Ascending aorta (tissue), 2 donors: ENCODE measurements at regions not wholly inside any gene's neighbourhood (a gene's known extent, or its start where the extent isn't known, plus 50 kb on each side); places are given as distances from the start of the nearest gene placed in this dataset.
"Not testable (repeated sequence)": the region's sequence is repeated elsewhere in the genome, so short reads cannot be mapped to it uniquely, and the experiment has no call there.

ENCODE experiments used
- DNase-seq, 2 donors: peaks; one replicate each; pipeline ENCODE4 v3.0.0-alpha.2; 2019; ENCODE audit warnings: low spot score in 2 of 2
- H3K27ac ChIP-seq, 2 donors: fragments of 200-600 bp; sonication (generic); one replicate each; pipeline ENCODE4 v1.5.1; 2016 to 2017; ENCODE audit warnings: mild to moderate bottlenecking in 1 of 2
- H3K27me3 ChIP-seq: fragments of 200-600 bp; sonication (generic); one replicate; pipeline ENCODE4 v1.5.1; 2017
- H3K36me3 ChIP-seq, 2 donors: fragments of 200-600 bp; sonication (generic); one replicate each; pipeline ENCODE4 v1.5.1; 2016
- H3K4me1 ChIP-seq, 2 donors: fragments of 200-600 bp; sonication (generic); one replicate each; pipeline ENCODE4 v1.5.1; 2016 to 2017; ENCODE audit warnings: mild to moderate bottlenecking in 1 of 2
- H3K4me3 ChIP-seq, 2 donors: fragments of 200-600 bp; sonication (generic); one replicate each; pipeline ENCODE4 v1.5.1; 2016 to 2017; ENCODE audit warnings: mild to moderate bottlenecking in 1 of 2
- H3K9me3 ChIP-seq, 2 donors: fragments of 200-600 bp; sonication (generic); one replicate each; pipeline ENCODE4 v1.5.1; 2016
- intact Hi-C: fragments of 100-400 bp; cut with DNase I; formaldehyde crosslinking; loops from one replicate; pipeline ENCODE4 v1.15.1; 2023
- TF ChIP-seq, protein P1 (sequence below), 3 experiments: fragments of 200-600 bp in 2 of 3; fragments of 450-650 bp in 1 of 3; sonication (generic) in 2 of 3; IDR thresholded peaks; one replicate each; pipeline ENCODE4 v1.5.1; 2016 to 2019; ENCODE audit warnings: antibody characterized with exemption in 3 of 3, mild to moderate bottlenecking in 1 of 3, moderate library complexity in 1 of 3

DNA sequence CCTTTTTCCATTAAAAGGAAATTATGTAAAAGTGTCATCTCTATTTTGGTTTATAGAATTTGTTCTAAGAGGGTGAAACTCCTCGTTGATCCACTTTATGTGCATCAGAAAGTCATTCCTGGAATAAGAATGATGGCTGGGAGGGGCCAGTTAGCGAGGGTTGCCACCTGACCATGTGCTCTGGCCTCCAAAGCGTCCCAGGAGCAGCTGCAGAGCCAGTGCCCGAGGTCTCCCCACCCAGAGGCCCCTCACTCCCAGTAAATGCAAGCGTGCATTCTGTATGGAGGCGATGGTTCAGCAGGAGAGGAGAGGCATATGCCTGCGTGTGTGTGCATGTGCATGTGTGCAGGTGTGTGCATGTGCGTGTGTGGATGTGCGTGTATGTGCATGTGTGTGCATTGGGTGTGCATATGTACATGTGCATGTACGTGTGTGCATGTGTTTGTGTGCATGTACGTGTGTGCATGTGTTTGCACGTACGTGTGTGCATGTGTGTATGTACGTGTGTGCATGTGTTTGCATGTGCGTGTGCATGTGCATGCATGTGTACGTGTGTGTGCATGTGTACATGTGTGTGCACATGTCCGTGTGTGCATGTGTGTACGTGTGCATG lies 345.8 kb downstream of the TEX29 start:
- no peaks in the 10 kb centered on the region for H3K27me3 ChIP-seq
- H3K9me3 ChIP-seq = no peaks in the 10 kb centered on the region
- DNase-seq = no peak
- H3K4me1 ChIP-seq = no peaks in the 10 kb centered on the region
- no peak overlapping the region for H3K4me3 ChIP-seq
- intact Hi-C loops = no loop called here
- TF ChIP-seq, protein P1, sequence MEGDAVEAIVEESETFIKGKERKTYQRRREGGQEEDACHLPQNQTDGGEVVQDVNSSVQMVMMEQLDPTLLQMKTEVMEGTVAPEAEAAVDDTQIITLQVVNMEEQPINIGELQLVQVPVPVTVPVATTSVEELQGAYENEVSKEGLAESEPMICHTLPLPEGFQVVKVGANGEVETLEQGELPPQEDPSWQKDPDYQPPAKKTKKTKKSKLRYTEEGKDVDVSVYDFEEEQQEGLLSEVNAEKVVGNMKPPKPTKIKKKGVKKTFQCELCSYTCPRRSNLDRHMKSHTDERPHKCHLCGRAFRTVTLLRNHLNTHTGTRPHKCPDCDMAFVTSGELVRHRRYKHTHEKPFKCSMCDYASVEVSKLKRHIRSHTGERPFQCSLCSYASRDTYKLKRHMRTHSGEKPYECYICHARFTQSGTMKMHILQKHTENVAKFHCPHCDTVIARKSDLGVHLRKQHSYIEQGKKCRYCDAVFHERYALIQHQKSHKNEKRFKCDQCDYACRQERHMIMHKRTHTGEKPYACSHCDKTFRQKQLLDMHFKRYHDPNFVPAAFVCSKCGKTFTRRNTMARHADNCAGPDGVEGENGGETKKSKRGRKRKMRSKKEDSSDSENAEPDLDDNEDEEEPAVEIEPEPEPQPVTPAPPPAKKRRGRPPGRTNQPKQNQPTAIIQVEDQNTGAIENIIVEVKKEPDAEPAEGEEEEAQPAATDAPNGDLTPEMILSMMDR (IDR thresholded peaks at IDR 0.05) = no peak
- H3K27ac ChIP-seq = no peak overlapping the region
- H3K36me3 ChIP-seq = no peaks in the 10 kb centered on the region

DNA sequence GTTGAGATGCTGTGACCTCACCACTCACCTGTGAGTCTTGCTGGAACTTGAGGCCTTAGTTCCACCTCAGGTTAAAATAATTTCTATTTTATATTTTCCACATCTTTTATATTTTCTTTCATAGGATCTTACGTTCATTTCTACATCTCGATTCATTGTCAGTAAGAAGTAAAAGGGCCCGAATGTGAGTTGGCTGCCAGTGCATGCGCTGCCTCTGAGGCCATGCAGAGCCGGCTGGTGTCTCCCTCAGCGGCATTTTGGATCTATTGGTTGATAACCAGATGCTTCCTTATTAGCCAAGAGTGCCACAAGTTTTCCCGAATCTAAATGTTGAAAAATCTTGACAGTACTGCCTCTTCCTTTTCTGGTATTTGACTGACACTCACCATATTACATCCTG lies 347.3 kb downstream of the TEX29 start:
- TF ChIP-seq, protein P1 (IDR thresholded peaks at IDR 0.05) = no peak
- Histone ChIP-seq H3K4me1 (no peaks in the 10 kb centered on the region), H3K36me3 (no peaks in the 10 kb centered on the region), H3K27me3 (no peaks in the 10 kb centered on the region), H3K9me3 (no peaks in the 10 kb centered on the region), H3K27ac (no peak overlapping the region), H3K4me3 (no peak overlapping the region)
- no peak for DNase-seq
- intact Hi-C loops = no loop called here

DNA sequence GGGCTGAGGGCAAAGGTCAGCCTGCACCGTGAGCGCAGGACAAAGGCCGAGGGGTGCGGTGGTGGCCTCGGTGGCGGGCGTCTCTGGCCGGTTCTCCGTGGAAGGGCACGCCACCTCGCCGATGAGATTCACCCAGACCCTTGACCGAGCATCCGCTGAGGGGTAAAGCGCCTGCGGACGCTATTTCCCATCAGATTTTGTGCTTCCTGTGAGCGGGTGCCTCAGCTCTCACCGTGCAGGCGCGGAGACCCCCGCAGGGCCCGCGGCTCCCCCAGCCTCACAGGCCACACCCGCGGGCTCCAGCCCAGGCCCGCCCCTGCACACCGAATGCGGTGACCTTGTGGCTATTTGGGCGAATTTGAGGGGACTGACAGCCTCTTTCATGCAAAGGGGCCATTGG lies 348.0 kb downstream of the TEX29 start:
- no peak for DNase-seq
- TF ChIP-seq, protein P1 (IDR thresholded peaks at IDR 0.05) = no peak

DNA sequence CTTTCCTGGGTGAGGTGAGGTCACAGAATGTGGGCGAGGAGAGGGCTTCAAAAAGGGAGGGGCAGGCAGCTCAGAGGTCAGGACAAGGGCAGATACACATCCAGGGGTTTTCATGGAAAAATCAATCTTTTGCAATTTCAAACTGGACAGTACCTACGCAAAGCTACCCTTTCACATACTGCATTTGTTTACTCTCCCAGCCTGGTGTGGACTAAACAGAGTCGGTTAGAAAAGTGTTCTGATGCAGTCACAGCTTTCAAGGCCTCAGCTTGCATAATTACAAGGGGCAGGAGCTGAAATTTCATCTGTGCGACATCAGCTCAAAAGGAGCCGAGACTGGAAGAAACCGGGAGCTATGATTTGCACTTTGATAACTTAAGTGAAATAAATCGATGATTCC lies 351.8 kb downstream of the TEX29 start:
- DNase-seq, H3K36me3 ChIP-seq, H3K27ac ChIP-seq, H3K27me3 ChIP-seq, H3K4me3 ChIP-seq, H3K4me1 ChIP-seq, intact Hi-C loops, H3K9me3 ChIP-seq: not testable (repeated sequence)

More for the DNA sequence above, 348.0 kb downstream of the TEX29 start:
- intact Hi-C loops = no loop called here
- H3K27ac ChIP-seq = no peak overlapping the region
- H3K27me3 ChIP-seq = no peaks in the 10 kb centered on the region
- H3K9me3 ChIP-seq = no peaks in the 10 kb centered on the region
- H3K36me3 ChIP-seq = no peaks in the 10 kb centered on the region
- no peak overlapping the region for H3K4me3 ChIP-seq
- no peaks in the 10 kb centered on the region for H3K4me1 ChIP-seq

DNA sequence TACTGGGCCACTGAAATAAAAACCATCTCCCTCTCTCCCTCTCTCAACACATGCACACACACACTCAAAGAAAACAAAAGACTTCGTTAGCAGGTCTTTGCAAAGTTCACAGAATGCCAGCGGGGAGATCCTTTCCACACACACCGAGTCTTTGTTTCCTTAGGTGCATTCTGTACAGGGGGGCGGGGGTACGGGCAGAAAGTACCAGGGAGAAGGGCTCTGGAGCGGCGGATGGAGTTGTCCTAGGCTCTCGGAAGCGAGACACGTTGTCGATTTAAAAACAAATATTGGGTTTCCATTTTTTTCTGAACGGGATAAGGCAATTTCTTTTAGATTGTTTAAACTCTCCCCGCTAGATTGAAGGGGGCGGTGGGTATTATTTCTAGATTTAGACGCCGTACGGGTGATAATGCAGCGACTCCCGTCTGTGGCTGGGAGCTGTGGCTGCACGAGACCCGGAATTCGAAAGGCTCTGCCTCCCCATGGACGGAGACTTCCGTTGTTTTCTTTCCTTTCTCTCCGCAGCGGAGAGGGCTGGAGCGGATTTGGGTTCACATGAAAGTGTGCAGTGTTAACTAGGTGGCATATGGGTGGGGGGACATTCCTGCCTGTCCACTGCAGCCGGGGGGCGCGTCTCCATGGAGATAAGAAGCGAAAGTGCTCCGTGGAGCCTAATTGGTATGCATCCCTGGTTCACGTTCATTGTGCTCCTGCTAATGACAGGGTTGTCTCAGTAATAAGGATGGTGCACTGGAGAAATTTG lies 357.9 kb downstream of the TEX29 start:
- H3K36me3 ChIP-seq, H3K27ac ChIP-seq, DNase-seq, H3K27me3 ChIP-seq, H3K4me3 ChIP-seq, H3K4me1 ChIP-seq, intact Hi-C loops, H3K9me3 ChIP-seq: not testable (repeated sequence)

DNA sequence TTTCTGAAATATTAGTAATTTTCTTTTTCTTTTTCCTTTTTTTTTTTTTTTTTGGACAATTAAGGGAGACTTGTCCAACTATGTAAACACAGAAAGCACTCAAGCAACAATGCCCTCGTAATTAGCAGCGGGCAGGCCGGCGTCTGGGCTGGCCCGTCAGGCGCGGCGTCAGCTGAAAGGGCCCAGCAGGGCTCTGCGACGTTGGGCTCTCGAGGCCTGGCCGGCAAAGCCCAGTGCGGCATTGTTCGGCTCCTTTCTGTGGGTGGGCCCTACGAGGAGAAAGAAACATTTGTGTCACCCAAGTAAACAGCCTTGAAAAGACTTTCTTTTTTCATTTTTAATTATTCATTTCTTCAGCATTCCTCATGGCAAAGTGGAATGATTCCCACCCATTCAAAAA lies 359.2 kb downstream of the TEX29 start:
- H3K36me3 ChIP-seq, H3K27ac ChIP-seq, DNase-seq, H3K4me3 ChIP-seq, H3K9me3 ChIP-seq, H3K27me3 ChIP-seq, H3K4me1 ChIP-seq, intact Hi-C loops: not testable (repeated sequence)

DNA sequence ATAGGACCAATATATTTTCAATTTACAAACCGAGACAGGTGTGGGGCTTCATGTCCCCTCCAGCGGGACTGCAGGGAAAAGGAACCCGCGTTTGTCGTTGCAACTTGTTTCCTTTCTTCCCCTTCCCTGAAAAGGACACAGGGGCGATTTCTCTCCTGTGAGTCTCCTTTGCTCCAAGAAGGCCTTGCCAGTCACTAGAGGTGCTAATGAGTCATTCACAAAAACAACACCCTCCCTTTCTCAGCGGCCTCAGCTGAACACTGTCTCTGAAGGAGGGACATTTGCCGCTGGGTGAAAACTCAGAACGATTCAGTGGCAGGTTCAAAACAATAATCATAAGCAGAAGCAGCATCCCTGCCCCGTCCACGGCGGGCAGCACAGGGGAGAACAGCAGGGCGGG lies 359.7 kb downstream of the TEX29 start:
- intact Hi-C loops, H3K27me3 ChIP-seq, H3K4me1 ChIP-seq, DNase-seq, H3K9me3 ChIP-seq, H3K4me3 ChIP-seq, H3K36me3 ChIP-seq, H3K27ac ChIP-seq: not testable (repeated sequence)

DNA sequence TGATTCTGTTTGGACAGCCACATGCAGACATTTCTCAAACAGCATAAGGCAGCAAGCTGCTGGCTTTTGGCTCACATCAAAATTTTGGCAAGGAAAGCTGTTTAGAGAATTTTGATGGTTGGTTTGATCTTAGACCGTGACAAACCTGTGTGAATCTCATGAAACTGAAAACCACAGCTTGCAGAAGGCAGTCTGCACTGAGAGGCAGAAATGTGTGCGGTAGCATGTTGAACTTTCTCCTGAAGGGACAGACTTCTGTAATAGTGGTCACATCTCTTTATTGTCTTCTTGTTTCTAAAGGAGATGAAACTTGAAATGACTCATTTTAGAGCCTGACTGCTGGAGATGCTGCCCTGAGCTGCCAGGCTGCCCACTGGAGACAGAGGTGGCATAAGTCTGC lies 371.6 kb downstream of the TEX29 start:
- intact Hi-C loops, H3K4me3 ChIP-seq: not testable (repeated sequence)

DNA sequence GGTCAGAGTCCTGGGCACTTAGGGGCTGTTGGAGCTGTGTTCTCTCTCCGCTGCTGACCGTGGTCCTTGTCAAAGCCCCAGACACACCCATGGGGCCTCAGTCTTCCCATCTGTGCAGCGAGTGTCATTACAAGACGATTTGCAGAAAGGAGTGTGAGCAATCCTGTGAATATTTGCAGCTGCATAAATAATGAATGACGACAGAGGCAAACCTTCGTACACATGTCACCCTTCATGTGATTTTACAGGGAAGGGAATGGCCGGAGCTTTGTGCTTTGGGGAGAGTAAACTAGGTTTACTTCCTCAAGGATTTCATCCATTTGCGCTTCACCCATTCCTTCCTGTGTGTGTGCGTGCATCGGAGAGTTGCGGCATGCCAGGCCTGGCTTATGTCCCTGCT lies 370.8 kb upstream of the SOX1 start:
- H3K4me3 ChIP-seq, H3K27me3 ChIP-seq, H3K27ac ChIP-seq, H3K9me3 ChIP-seq, H3K36me3 ChIP-seq, H3K4me1 ChIP-seq, DNase-seq, intact Hi-C loops: not testable (repeated sequence)

More for the DNA sequence above, 371.6 kb downstream of the TEX29 start:
- not testable (repeated sequence) for H3K27me3 ChIP-seq, H3K4me1 ChIP-seq, H3K36me3 ChIP-seq, DNase-seq, H3K9me3 ChIP-seq, H3K27ac ChIP-seq

DNA sequence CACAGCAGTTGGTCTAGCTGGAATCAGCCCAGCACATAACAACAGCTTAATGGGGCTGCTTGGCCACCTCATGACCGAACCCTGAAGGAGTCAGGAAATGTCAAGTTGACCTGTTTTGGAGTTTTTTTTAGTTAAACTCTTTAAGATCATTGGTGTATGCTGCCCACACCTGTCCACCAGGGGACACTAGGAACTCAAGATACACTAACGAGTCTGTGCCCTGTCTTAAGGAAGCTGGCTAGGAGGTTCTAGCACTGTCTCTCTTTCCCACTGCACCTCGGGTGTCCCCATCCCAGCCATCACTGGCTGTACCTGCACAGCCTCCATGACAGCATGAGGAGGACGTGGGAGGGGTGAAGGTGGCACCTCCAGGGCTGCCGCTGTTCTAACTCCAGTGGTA lies 364.9 kb upstream of the SOX1 start:
- intact Hi-C loops, H3K27ac ChIP-seq, H3K27me3 ChIP-seq, H3K4me1 ChIP-seq, H3K4me3 ChIP-seq, H3K36me3 ChIP-seq, DNase-seq, H3K9me3 ChIP-seq: not testable (repeated sequence)
